Nephron progenitor cell (in vitro differentiated cells): ENCODE measurements at regions not wholly inside any gene's neighbourhood (a gene's known extent, or its start where the extent isn't known, plus 50 kb on each side); places are given as distances from the start of the nearest gene placed in this dataset.

ENCODE experiments used
- DNase-seq: peaks from one replicate; pipeline ENCODE4 v3.0.0; 2021
- H3K27ac Mint-ChIP-seq: 2 replicates; pipeline ENCODE4 v1.8.0; 2021; ENCODE audit warnings: mild to moderate bottlenecking, moderate library complexity, mixed read lengths
- H3K27me3 Mint-ChIP-seq: 2 replicates; pipeline ENCODE4 v1.8.0; 2021; ENCODE audit warnings: mild to moderate bottlenecking, low read depth, mixed read lengths; ENCODE audit not compliant: poor library complexity
- H3K36me3 Mint-ChIP-seq: 2 replicates; pipeline ENCODE4 v1.8.0; 2021; ENCODE audit warnings: low read depth, mixed read lengths
- H3K4me1 Mint-ChIP-seq: 2 replicates; pipeline ENCODE4 v1.8.0; 2021; ENCODE audit warnings: mixed read lengths
- H3K4me3 Mint-ChIP-seq: 2 replicates; pipeline ENCODE4 v1.8.0; 2021; ENCODE audit warnings: mild to moderate bottlenecking, moderate library complexity, mixed read lengths
- H3K9me3 Mint-ChIP-seq: 2 replicates; pipeline ENCODE4 v1.8.0; 2021; ENCODE audit warnings: mild to moderate bottlenecking, moderate library complexity, mixed read lengths
- TF ChIP-seq, protein P1 (sequence below): fragments of 200-600 bp; sonication (generic); IDR thresholded peaks from 2 replicates; pipeline ENCODE4 v1.5.0; 2021; ENCODE audit warnings: antibody characterized with exemption

DNA sequence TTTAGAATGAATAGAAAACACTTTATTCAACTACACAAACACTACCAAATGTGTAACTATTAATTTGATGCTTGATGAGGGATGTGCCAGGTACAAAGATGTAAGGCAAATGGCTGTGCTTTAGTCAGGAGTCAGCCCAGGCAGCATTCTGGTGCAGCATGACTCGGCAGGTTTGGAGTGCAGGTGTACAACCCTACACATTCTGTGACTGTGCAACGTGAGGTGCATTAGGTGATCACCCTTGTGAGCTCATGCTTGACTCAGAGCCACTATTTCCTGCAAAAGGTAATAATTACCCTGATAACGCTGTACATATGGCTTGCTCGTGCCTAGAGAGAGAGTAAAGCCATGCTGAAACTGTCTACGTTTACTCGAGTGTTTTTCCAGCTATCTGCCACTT, 288.7 kb upstream of the DSEL start:
- no peak overlapping the region for H3K4me3 Mint-ChIP-seq
- H3K27me3 Mint-ChIP-seq, result peaks cover 2% of the 10 kb centered on the region
- H3K36me3 Mint-ChIP-seq, result no peaks in the 10 kb centered on the region
- DNase-seq, result no peak
- TF ChIP-seq, protein P1, sequence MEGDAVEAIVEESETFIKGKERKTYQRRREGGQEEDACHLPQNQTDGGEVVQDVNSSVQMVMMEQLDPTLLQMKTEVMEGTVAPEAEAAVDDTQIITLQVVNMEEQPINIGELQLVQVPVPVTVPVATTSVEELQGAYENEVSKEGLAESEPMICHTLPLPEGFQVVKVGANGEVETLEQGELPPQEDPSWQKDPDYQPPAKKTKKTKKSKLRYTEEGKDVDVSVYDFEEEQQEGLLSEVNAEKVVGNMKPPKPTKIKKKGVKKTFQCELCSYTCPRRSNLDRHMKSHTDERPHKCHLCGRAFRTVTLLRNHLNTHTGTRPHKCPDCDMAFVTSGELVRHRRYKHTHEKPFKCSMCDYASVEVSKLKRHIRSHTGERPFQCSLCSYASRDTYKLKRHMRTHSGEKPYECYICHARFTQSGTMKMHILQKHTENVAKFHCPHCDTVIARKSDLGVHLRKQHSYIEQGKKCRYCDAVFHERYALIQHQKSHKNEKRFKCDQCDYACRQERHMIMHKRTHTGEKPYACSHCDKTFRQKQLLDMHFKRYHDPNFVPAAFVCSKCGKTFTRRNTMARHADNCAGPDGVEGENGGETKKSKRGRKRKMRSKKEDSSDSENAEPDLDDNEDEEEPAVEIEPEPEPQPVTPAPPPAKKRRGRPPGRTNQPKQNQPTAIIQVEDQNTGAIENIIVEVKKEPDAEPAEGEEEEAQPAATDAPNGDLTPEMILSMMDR, result no peak
- peaks cover 13% of the 10 kb centered on the region for H3K9me3 Mint-ChIP-seq
- no peak overlapping the region for H3K27ac Mint-ChIP-seq
- H3K4me1 Mint-ChIP-seq, result no peaks in the 10 kb centered on the region

DNA sequence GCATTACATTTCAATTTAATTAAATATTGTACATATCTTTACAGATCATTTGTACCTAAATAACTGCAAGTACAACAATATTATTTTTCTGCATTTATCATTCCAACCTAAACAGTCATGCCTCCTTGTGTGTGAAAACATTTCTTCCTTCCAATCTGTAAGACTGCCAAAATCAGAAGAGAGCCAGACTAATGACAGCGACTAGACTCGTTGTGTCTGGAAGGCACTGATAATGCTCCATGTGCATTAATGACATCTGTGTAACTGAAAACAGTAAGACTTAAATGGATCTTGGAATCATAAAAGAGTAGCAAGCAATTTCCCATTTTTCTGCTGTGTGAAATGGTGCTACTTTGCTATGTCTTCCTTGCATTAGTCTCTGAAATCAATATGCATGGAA, 278.0 kb upstream of the DSEL start:
- Mint-ChIP-seq H3K27ac (no peak overlapping the region), H3K27me3 (no peaks in the 10 kb centered on the region), H3K36me3 (no peaks in the 10 kb centered on the region), H3K9me3 (no peaks in the 10 kb centered on the region), H3K4me1 (no peaks in the 10 kb centered on the region), H3K4me3 (no peak overlapping the region)
- TF ChIP-seq, protein P1, result no peak
- no peak for DNase-seq

DNA sequence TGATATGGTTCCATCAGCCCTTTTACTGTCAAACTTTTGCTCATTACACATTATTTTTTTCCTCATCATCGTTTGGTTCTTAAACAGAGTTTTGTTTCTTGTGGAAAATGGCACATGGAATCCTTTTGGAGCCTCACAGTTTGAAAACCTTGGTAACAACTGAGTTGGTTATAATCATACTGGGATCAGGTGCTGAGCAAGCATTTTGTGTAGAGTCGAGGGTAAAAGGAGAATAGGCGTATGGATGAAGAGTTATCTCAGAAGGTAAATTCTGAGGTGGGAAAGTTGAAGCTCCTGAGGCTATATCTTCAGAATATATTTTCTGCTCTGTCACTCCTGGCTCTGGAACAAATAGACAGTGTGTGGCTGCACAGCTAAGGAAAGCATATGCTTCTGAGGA, 274.0 kb upstream of the DSEL start:
- no peak for DNase-seq
- Mint-ChIP-seq H3K36me3 (no peaks in the 10 kb centered on the region), H3K27me3 (no peaks in the 10 kb centered on the region), H3K27ac (no peak overlapping the region), H3K4me3 (no peak overlapping the region), H3K9me3 (no peaks in the 10 kb centered on the region), H3K4me1 (no peaks in the 10 kb centered on the region)
- TF ChIP-seq, protein P1, result no peak

DNA sequence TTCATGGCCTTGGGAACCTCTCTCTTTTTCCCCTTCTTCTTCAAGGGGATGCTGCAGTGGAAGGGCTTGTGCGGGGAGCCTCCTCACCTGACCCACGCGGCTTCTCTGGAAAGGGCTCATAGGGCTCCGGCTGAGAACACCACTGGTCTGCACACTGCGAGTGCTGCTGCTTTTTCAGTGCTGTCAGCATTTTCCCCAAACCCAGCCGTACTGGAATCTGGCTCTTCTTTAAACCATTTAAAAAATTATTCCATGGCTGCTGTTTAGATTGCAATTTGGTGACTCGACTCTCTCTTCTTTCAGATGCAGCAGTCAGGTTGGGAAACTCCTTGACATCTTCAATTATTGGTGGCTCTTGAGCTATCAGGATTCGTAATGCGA, 272.6 kb upstream of the DSEL start:
- no peak for DNase-seq
- TF ChIP-seq, protein P1, result no peak
- H3K27ac Mint-ChIP-seq, result no peak overlapping the region
- no peaks in the 10 kb centered on the region for H3K27me3 Mint-ChIP-seq
- no peak overlapping the region for H3K4me3 Mint-ChIP-seq
- no peaks in the 10 kb centered on the region for H3K9me3 Mint-ChIP-seq
- no peaks in the 10 kb centered on the region for H3K4me1 Mint-ChIP-seq
- no peaks in the 10 kb centered on the region for H3K36me3 Mint-ChIP-seq

DNA sequence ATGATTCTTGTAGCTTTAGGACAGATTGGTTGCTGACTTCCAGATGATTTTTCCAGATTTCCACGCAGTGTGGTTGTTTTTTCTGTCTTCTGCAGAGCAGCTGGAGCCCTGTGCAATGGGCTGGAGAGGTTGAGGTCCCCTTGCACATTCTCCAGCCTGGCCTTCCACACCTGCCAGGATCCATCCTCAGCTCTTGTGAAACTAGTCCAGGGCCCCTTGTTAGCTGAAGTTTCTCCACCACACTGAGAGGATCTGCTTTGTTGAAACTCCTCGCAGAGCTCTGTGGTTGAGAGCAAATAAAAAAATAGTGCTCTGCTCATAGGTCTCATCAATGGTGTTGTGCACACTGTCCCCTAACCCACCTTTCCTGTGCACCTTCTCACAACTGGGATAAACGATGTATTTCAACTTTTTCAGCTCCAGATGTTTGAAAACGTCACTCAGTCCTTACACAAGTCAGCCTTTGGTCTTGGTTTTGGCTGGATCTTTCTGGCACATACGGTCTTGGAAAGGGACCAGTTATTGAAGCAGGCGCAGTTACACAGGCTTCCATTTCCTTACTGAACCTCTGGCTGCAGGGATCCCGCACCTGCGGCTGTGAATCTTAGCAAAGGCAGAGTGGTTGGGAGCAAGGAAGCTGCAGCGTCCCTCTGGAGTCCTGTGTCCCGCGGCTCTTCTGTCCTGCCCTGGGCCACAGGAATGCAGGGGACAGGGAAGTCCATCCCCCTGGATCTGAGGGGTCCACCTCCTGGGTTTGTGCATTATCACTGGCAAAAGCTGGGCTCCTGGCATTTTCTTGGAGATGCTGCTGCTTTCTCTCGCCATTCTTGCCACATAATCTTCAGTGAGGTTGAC, 272.0 kb upstream of the DSEL start:
- no peak overlapping the region for H3K4me3 Mint-ChIP-seq
- no peaks in the 10 kb centered on the region for H3K27me3 Mint-ChIP-seq
- H3K4me1 Mint-ChIP-seq, result no peaks in the 10 kb centered on the region
- H3K9me3 Mint-ChIP-seq, result no peaks in the 10 kb centered on the region
- H3K36me3 Mint-ChIP-seq, result no peaks in the 10 kb centered on the region
- no peak for DNase-seq
- no peak overlapping the region for H3K27ac Mint-ChIP-seq
- TF ChIP-seq, protein P1, result no peak
